DOHH2 (cell line): ENCODE measurements at regions not wholly inside any gene's neighbourhood (a gene's known extent, or its start where the extent isn't known, plus 50 kb on each side); places are given as distances from the start of the nearest gene placed in this dataset.

ENCODE experiments used
- EZH2phosphoT487 ChIP-seq: fragments of 200-600 bp; sonication (generic); IDR thresholded peaks from 2 replicates; pipeline ENCODE4 v1.6.1; 2017; ENCODE audit warnings: borderline replicate concordance, mild to moderate bottlenecking, antibody characterized with exemption, low read length, moderate library complexity, mixed read lengths
- TF ChIP-seq, protein P1 (sequence below): fragments of 200-600 bp; sonication (generic); IDR thresholded peaks from one replicate; pipeline ENCODE4 v1.5.1; 2014; ENCODE audit warnings: antibody characterized with exemption, mild to moderate bottlenecking, low read depth, low read length; ENCODE audit not compliant: poor library complexity, severe bottlenecking

DNA sequence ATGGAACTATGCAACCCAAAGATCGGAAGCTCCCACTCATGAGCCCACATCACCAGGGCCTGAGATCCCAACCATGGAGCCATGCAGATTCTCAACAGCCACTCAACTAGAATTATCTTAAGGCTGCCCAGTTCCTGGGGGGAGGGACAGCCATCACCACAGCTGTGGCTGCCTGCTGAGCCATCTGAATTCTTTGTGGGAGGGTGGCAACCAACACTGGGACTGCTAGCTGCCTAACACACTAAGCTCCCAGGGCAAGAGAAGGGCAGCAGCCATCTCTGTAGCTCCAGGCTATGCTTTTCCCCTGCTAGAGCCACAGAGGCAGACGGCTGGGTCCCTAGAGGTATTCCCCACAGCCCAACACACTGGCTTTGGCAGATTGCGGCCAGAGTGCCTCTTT is 251.3 kb upstream of the GRAMD2B start:
- TF ChIP-seq, protein P1, sequence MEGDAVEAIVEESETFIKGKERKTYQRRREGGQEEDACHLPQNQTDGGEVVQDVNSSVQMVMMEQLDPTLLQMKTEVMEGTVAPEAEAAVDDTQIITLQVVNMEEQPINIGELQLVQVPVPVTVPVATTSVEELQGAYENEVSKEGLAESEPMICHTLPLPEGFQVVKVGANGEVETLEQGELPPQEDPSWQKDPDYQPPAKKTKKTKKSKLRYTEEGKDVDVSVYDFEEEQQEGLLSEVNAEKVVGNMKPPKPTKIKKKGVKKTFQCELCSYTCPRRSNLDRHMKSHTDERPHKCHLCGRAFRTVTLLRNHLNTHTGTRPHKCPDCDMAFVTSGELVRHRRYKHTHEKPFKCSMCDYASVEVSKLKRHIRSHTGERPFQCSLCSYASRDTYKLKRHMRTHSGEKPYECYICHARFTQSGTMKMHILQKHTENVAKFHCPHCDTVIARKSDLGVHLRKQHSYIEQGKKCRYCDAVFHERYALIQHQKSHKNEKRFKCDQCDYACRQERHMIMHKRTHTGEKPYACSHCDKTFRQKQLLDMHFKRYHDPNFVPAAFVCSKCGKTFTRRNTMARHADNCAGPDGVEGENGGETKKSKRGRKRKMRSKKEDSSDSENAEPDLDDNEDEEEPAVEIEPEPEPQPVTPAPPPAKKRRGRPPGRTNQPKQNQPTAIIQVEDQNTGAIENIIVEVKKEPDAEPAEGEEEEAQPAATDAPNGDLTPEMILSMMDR, result no peak
- no peak for TF ChIP-seq EZH2phosphoT487
